Inflammatory macrophage treated with lipopolysaccharide for 1 hour (primary cell): ENCODE measurements at regions not wholly inside any gene's neighbourhood (a gene's known extent, or its start where the extent isn't known, plus 50 kb on each side); places are given as distances from the start of the nearest gene placed in this dataset.

Experiments
- DNase-seq, 2 donors: peaks; one replicate each; pipeline ENCODE4 v3.0.0-alpha.2; 2020 to 2022

GRCh38 chr7:124692425-124692824, 73.2 kb downstream of the GPR37 start:
- DNase-seq = no peak

GRCh38 chr7:124690840-124691239, 74.8 kb downstream of the GPR37 start:
- DNase-seq = no peak

GRCh38 chr7:124689931-124690330, 75.7 kb downstream of the GPR37 start:
- no peak for DNase-seq

- no peak for DNase-seq
Observed at GRCh38 chr7:124689523-124689922, 76.1 kb downstream of the GPR37 start.

- no peak for DNase-seq
Observed at GRCh38 chr7:124688991-124689390, 76.6 kb downstream of the GPR37 start.

- DNase-seq = no peak
Observed at GRCh38 chr7:124686543-124687171, 78.9 kb downstream of the GPR37 start.

GRCh38 chr7:124681946-124682345, 83.6 kb downstream of the GPR37 start:
- no peak for DNase-seq

GRCh38 chr7:124680304-124680703, 85.3 kb downstream of the GPR37 start:
- no peak for DNase-seq

GRCh38 chr7:124679586-124680225, 85.9 kb downstream of the GPR37 start:
- no peak for DNase-seq

GRCh38 chr7:124679146-124679545, 86.4 kb downstream of the GPR37 start:
- DNase-seq = no peak

GRCh38 chr7:124674451-124674850, 91.1 kb downstream of the GPR37 start:
- no peak for DNase-seq

GRCh38 chr7:124672011-124672410, 93.6 kb downstream of the GPR37 start:
- no peak for DNase-seq

- DNase-seq = no peak
Observed at GRCh38 chr7:124667312-124668153, 98.1 kb downstream of the GPR37 start.

GRCh38 chr7:124662937-124663336, 102.7 kb downstream of the GPR37 start:
- no peak for DNase-seq

- DNase-seq = no peak
Observed at GRCh38 chr7:124662372-124662771, 103.2 kb downstream of the GPR37 start.

- no peak for DNase-seq
Observed at GRCh38 chr7:124655990-124656389, 109.6 kb downstream of the GPR37 start.

GRCh38 chr7:124652237-124652636, 113.4 kb downstream of the GPR37 start:
- DNase-seq = no peak

GRCh38 chr7:124651136-124651535, 114.5 kb downstream of the GPR37 start:
- DNase-seq = no peak

- DNase-seq = no peak
Observed at GRCh38 chr7:124649397-124650014, 116.1 kb downstream of the GPR37 start.

- no peak for DNase-seq
Observed at GRCh38 chr7:124647630-124648306, 117.8 kb downstream of the GPR37 start.

GRCh38 chr7:124645704-124646103, 119.9 kb downstream of the GPR37 start:
- no peak for DNase-seq

GRCh38 chr7:124643311-124643811, 122.2 kb downstream of the GPR37 start:
- DNase-seq = no peak

- no peak for DNase-seq
Observed at GRCh38 chr7:124635416-124635815, 130.2 kb downstream of the GPR37 start.
